BJ (cell line): ENCODE measurements at regions not wholly inside any gene's neighbourhood (a gene's known extent, or its start where the extent isn't known, plus 50 kb on each side); places are given as distances from the start of the nearest gene placed in this dataset.

Experiments
- CTCF ChIA-PET: fragments of 350-600 bp; formaldehyde crosslinking; extraction: SDS; loops from one replicate; lab custom pipeline; 2021; ENCODE audit warnings: antibody characterized with exemption, inconsistent platforms; lab: Yijun Ruan, JAX
- POLR2A ChIA-PET: fragments of 300-600 bp; sonication (Branson Sonifier 250); formaldehyde crosslinking; extraction: SDS; loops from one replicate; lab custom pipeline; 2021; ENCODE audit warnings: antibody characterized with exemption; lab: Charles Lee
- DNase-seq: peaks from one replicate; pipeline ENCODE4 v3.0.0-alpha.2; 2011; ENCODE audit warnings: low read depth
- H3K27me3 ChIP-seq: 2 replicates; pipeline ENCODE4 v1.6.0; 2011; ENCODE audit warnings: low read length; ENCODE audit not compliant: control insufficient read depth, insufficient read depth
- H3K36me3 ChIP-seq: 2 replicates; pipeline ENCODE4 v1.5.1; 2011; ENCODE audit warnings: low read length; ENCODE audit not compliant: control insufficient read depth, insufficient read depth
- H3K4me3 ChIP-seq: 2 replicates; pipeline ENCODE4 v1.5.1; 2011; ENCODE audit warnings: low read depth, mild to moderate bottlenecking, control low read depth, low read length
- CTCF ChIP-seq: IDR thresholded peaks from 2 replicates; pipeline ENCODE4 v1.5.1; 2011; ENCODE audit warnings: low read depth, mild to moderate bottlenecking, control low read depth, inconsistent platforms, low read length, moderate library complexity; ENCODE audit not compliant: insufficient read depth

GRCh38 chr11:92128026-92128425 lies 96.6 kb upstream of the FAT3 start:
- no peaks in the 10 kb centered on the region for H3K36me3 ChIP-seq
- POLR2A ChIA-PET, result no interaction called here
- CTCF ChIA-PET, result no interaction called here

GRCh38 chr11:92125321-92125720 lies 99.3 kb upstream of the FAT3 start:
- DNase-seq, result no peak
- H3K36me3 ChIP-seq, result no peaks in the 10 kb centered on the region
- TF ChIP-seq CTCF, result no peak
- CTCF ChIA-PET, result no interaction called here
- no peak overlapping the region for H3K4me3 ChIP-seq
- POLR2A ChIA-PET, result no interaction called here
- H3K27me3 ChIP-seq, result no peaks in the 10 kb centered on the region

More at GRCh38 chr11:92128026-92128425, 96.6 kb upstream of the FAT3 start:
- no peak overlapping the region for H3K4me3 ChIP-seq
- H3K27me3 ChIP-seq, result no peaks in the 10 kb centered on the region
- no peak for DNase-seq
- no peak for TF ChIP-seq CTCF

DNA sequence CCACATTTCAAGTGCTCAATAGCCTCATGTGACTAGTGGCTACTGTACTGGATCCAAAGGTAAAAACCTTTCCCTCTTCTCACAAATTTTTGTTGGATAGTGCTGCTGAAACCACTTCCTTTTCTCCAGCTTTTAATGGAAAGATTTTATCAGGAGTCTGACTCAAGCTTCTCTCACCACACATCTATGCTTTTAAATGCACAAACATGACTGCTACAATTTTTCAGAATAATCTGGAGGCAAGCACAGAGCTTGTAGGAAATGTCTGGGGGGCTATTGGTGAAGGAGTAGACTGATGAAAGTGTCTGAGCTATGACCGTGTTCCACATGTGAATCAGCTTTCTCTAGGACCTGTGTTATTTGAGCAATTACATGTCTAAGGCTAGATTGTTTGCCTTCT lies 101.1 kb upstream of the FAT3 start:
- no peak for TF ChIP-seq CTCF
- CTCF ChIA-PET, result interaction anchor here (0.8 kb wide), 2 partner anchors 11 to 17 kb away, joined by 3 to 6 read pairs; no protein-coding TSS in a partner anchor
- peak; percentile 60 for DNase-seq
- Histone ChIP-seq H3K27me3 (no peaks in the 10 kb centered on the region), H3K36me3 (no peaks in the 10 kb centered on the region), H3K4me3 (no peak overlapping the region)
- POLR2A ChIA-PET, result no interaction called here

DNA sequence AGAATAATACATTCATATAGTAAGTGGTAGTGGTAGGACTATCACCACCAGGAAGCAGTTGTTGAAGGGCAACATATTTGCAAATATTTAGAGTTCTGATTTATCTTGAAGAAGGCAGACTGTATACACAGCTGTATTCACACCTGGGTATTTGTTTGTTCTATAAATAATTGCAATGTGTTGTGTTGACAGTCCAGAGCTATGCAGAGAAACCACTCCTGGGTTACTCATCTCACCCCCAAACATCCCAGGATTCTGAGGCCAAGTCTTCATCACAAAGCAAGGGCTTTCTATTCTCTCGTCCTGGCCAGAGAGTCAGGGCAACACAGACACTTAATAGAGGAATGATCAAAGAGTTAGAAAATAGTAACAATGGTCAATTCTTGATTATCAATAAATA lies 102.1 kb upstream of the FAT3 start:
- CTCF ChIA-PET, result interaction anchor here (0.7 kb wide), 1 partner anchor 13 kb away, joined by 4 read pairs; no protein-coding TSS in a partner anchor
- no peak for DNase-seq
- Histone ChIP-seq H3K4me3 (no peak overlapping the region), H3K36me3 (no peaks in the 10 kb centered on the region), H3K27me3 (no peaks in the 10 kb centered on the region)
- no peak for TF ChIP-seq CTCF
- POLR2A ChIA-PET, result interaction anchor here (0.6 kb wide), 1 partner anchor 218 kb away, joined by 7 read pairs; no protein-coding TSS in a partner anchor

GRCh38 chr11:92111287-92111686 lies 113.3 kb upstream of the FAT3 start:
- POLR2A ChIA-PET, result no interaction called here
- Histone ChIP-seq H3K36me3 (no peaks in the 10 kb centered on the region), H3K27me3 (no peaks in the 10 kb centered on the region), H3K4me3 (no peak overlapping the region)
- no peak for DNase-seq
- CTCF ChIA-PET, result interaction anchor here (1.9 kb wide), 1 partner anchor 10 kb away, joined by 5 read pairs; no protein-coding TSS in a partner anchor
- TF ChIP-seq CTCF, result no peak
